ENCODE measurements at regions not wholly inside any gene's neighbourhood (a gene's known extent, or its start where the extent isn't known, plus 50 kb on each side); places are given as distances from the start of the nearest gene placed in this dataset.

DNA sequence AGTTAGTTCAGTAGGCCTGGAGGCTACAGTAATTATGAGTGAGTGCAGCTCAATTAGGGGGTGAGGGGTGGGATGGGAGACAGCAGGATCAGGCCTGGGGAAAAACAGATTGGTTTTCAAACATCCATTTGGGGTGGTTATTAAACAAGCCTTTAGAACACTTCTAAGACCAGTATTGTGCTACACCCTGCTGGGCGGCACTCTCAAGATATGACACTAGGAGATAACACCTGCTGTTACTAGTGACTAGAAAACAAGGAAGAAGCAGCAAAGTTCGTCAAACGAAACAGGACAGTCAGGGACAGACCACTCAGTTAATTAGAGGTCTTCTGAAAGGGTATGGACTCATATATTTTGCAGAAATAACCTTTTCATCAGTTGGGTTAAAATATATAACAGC is 353.6 kb downstream of the PTEN start:
- no peak for DNase-seq (ENCODE audit: low spot score)
- intact Hi-C loops (cut with DNase I), result no loop called here

DNA sequence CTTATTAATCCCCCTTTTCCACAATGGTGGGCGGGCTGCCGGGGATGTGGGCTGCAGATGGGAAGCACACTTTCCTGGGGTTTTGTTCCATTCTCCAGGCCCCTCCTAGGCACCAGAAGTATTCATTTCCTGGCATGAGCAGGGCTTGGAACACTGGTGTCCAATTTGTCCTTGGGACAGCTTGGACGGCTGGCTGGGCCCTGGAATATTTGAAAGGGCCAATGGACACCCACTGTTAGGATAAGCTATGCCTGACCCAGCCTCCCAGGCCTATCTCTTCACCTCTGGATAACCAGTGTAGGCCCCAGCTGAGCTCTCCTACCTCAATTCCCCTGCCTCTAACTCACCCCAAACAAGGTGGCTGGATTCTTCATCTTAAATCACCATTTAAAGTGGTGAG is 354.9 kb downstream of the PTEN start:
- intact Hi-C loops (cut with DNase I), result no loop called here
- DNase-seq (ENCODE audit: low spot score), result no peak

DNA sequence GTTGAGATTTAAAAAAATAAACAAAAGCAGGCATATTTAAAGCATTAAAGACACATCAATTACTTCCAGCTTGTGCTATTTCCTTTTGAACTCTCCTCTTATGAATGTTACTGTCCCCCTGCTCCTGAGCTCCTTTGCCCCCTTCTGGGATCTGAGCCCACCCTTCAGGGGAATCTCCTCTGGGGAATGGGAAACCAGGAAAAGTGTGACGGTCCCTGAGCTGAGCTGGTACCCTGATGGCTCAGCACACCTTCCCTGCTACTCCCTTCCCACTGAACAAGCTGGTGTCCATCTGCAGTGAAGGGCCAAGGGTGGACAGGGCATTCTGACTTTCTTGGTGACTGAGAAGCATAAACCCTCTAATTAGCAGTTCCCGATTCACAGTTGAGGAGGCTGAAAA is 356.3 kb downstream of the PTEN start:
- no peak for DNase-seq (ENCODE audit: low spot score)
- intact Hi-C loops (cut with DNase I), result no loop called here

GRCh38 chr10:88221010-88221973 is 357.9 kb downstream of the PTEN start:
- intact Hi-C loops (cut with DNase I), result no loop called here
- DNase-seq (ENCODE audit: low spot score), result no peak

DNA sequence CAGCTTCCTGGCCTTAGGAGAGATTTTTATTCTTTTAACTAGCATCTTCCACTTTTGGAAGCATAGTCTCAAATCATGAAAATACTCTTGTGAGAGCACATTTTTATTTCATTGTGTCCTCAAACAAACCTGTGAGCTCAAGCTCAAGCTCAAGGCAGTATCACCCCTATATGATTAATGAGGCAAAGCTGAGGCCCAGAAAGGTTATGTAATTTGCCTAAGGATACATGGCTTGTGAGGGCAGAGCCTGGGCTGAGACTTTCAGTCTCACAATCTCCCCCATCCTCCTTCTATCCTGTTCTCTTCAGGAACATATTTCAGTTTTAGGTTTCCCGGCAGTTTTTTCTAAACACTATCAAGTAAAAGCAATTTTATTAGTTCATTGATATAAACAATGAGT is 359.5 kb downstream of the PTEN start:
- intact Hi-C loops (cut with DNase I), result no loop called here
- DNase-seq (ENCODE audit: low spot score), result no peak
